Activated T-cell treated with anti-CD3 and anti-CD28 coated beads for 1 hour (primary cell): ENCODE measurements at regions not wholly inside any gene's neighbourhood (a gene's known extent, or its start where the extent isn't known, plus 50 kb on each side); places are given as distances from the start of the nearest gene placed in this dataset.
"Not testable (repeated sequence)": the region's sequence is repeated elsewhere in the genome, so short reads cannot be mapped to it uniquely, and the experiment has no call there.

Experiments used
- DNase-seq: peaks from one replicate; pipeline ENCODE4 v3.0.0-alpha.2; 2020; ENCODE audit warnings: low read depth

GRCh38 chr2:122020377-122020776 lies 264.9 kb downstream of the TSN start:
- no peak for DNase-seq

- no peak for DNase-seq
These were observed 266.5 kb downstream of the TSN start for GRCh38 chr2:122021941-122022340.

- DNase-seq = no peak
These were observed 267.1 kb downstream of the TSN start for GRCh38 chr2:122022531-122022930.

GRCh38 chr2:122023059-122023864 lies 267.8 kb downstream of the TSN start:
- no peak for DNase-seq

- DNase-seq = no peak
These were observed 272.2 kb downstream of the TSN start for GRCh38 chr2:122027510-122028217.

- DNase-seq = no peak
These were observed 273.1 kb downstream of the TSN start for GRCh38 chr2:122028371-122029100.

GRCh38 chr2:122029456-122029855 lies 274.0 kb downstream of the TSN start:
- DNase-seq = no peak

GRCh38 chr2:122029945-122030344 lies 274.5 kb downstream of the TSN start:
- no peak for DNase-seq

GRCh38 chr2:122031544-122032263 lies 276.3 kb downstream of the TSN start:
- DNase-seq = no peak

DNA sequence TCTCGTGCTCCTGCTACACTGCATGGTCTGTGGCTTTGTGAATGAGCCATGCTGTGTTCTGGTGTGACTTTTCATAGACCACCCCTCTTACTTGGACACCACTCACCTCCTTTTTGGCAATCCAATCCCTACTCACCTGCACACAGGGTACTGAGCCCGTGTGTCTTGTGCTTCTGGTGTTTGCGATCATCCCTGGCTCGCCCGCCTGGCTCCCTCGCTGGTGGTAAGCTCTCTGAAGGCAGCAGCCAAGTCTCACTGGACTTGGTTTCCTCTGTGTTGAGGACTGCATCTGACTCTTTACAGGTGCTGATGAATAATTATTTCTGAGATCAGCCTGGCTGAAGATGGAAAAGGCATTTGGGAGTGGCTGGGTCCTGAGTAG lies 276.8 kb downstream of the TSN start:
- DNase-seq = no peak

GRCh38 chr2:122033778-122034177 lies 278.3 kb downstream of the TSN start:
- no peak for DNase-seq

DNA sequence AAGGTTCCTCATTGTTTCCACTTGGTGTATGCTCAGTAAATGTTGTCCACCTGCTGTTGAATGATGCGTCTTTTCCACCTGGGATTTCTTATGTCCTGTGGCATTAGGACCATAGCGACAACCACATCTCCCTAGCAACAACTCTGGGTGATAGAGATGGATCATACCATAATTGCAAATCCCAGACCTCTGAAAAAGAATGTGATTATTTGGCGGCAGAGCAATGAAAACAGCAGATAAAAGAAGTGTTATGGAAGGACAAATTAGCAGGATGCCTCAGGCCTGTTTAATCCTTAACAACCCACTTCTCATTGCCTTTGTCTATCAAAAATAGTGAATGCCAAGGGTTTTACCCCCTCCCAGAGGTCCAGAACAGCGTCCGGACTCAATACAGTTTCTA lies 278.9 kb downstream of the TSN start:
- DNase-seq = no peak

DNA sequence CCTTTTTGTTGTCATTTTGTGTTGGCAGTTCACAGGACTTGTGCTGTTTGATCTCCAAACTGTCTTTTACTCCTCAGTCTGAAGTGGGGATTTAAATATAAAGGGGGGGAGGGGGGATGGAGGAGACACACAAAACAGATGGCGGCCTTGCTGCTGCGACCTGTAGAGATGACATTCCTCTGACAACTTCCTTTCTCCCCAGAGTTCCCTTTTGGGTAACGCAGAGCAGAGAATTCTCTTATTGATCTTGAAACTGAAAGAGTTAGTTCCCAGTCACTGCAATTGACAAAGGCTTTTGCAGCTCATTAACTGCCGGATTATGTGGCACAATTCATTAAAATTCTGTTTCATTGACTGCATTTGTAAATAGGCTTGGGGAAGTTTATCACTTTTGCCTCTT lies 279.3 kb downstream of the TSN start:
- no peak for DNase-seq

DNA sequence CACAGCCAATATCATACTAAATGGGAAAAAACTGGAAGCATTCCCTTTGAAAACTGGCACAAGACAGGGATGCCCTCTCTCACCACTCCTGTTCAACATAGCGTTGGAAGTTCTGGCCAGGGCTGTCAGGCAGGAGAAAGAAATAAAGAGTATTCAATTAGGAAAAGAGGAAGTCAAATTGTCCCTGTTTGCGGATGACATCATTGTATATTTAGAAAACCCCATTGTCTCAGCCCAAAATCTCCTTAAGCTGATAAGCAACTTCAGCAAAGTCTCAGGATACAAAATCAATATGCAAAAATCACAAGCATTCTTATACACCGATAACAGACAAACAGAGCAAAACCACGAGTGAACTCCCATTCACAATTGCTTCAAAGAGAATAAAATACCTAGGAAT lies 283.4 kb downstream of the TSN start:
- not testable (repeated sequence) for DNase-seq

GRCh38 chr2:122041455-122041854 lies 286.0 kb downstream of the TSN start:
- DNase-seq = no peak

- DNase-seq = not testable (repeated sequence)
These were observed 296.2 kb downstream of the TSN start for GRCh38 chr2:122051659-122052058.

GRCh38 chr2:122055521-122055931 lies 300.1 kb downstream of the TSN start:
- DNase-seq = no peak

DNA sequence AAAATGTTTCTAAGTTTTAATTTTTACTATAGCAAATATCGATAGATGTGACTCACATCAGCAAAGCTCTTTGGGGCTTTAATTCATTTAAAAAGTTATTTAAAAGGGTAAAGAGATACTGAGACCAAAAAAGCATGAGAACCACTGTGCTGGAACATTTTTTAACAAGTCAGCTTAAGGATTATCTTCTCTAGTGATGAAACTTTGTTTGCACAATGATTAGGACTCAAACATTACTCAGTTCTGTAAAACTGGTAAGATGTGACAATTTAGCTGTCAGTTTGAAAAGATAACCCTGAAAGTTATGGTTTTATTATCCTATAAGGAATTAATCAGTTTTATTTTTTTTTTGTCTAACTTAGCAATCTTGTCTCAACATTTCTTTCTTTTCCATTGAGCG lies 301.4 kb downstream of the TSN start:
- no peak for DNase-seq

- no peak for DNase-seq
These were observed 305.8 kb downstream of the TSN start for GRCh38 chr2:122061206-122061605.

DNA sequence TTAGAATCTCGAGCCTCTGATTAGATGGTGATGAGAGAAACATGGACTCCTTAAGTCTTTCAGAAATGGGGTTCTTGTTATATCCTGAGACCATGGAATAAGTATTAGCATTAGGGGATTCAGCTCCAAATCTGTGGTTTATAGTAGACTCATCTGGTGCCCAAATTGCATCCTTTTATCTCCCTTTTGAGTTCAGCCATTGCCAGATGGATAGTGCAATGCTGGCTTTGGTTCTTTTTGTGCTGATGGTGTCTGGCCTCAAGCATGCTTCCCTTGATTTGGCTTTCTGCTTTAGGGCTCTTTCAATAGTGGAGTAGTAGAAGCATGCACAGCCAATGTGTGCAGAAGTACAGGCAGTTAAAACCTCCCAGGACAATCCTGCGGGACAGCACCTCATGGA lies 306.4 kb downstream of the TSN start:
- DNase-seq = no peak

GRCh38 chr2:122062506-122062905 lies 307.1 kb downstream of the TSN start:
- no peak for DNase-seq

DNA sequence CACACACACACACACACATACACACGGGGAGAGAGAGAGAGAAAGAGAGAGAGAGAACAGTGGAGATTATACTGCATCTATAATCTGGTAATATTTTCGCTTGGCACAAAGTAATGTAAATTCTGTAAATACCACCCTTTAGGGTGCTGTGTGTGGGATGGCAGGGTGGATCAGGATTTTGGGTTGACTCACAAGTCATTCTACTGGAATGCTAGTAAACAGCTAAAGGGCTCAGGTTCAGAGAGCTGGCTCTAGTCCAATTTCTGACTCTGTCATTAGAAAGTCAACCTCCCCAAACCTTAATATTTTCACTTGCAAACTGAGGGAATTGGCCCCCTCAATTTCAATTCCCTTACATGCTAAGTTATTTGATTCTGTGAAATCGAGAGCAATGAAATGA lies 308.3 kb downstream of the TSN start:
- DNase-seq = no peak
